GM21723 (cell line): ENCODE measurements at regions not wholly inside any gene's neighbourhood (a gene's known extent, or its start where the extent isn't known, plus 50 kb on each side); places are given as distances from the start of the nearest gene placed in this dataset.

ENCODE experiments used
- ATAC-seq: cut with Tn5 transposase; IDR thresholded peaks from one replicate; pipeline ENCODE4 v1.9.1; 2021; ENCODE audit warnings: mild to moderate bottlenecking, moderate library complexity; ENCODE audit not compliant: unreplicated experiment

DNA sequence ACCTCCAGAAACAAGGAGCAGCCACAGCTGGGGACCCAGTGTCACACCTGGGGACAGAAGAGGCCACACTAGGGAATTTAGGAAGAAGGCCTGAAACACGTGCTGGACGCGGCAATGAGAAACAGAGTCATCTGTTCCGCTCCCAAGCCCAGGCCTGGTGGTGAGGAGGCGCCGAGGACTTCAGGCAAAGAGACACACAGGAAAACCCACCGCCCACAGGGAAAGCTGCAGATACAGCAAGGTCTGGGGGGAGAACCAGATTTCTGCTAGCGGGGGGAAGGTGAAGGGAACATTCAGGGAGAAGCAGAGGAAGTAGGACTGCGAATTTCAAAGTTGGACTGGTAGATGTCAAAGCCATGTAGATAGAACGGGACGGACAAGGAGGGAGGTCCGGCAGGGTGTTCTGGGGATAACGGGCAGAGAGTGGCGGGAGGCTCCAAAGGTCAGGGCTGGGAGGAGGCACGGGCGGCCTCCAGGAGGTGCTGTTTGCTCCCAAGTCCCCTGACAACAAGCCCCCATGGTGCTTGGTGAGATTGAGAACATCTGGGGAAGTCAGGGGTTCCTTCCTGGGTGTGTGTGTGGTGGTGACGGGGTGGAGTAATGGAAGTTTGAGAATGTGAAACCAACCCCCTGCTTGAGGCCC, 351.7 kb upstream of the MYT1L start:
- no peak for ATAC-seq

DNA sequence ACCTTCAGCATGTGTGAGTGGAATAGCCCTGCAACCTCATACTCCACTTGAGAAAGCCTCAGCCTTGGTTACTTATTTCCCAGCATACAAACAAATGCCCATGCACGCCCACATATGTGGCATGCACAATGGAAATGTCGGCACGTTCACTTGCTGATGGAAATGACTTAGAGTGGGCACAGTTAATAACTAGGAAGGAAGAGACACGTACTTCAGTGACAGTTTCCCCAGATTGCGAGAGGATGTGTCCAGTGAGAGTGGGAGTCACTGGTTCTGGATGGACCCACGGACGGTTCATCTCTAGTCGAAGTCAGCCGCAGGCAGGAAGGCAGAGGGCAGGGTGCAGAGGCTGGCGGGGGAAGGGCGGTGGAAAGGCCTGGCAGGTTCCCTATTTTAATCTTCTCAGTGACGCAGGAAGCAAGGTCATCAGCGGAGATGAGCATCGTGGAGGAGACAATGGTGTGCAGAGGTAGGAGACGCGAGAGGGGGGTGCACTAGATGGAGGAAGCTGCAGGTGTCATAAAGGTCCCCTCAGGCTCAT, 350.7 kb upstream of the MYT1L start:
- ATAC-seq: no peak

DNA sequence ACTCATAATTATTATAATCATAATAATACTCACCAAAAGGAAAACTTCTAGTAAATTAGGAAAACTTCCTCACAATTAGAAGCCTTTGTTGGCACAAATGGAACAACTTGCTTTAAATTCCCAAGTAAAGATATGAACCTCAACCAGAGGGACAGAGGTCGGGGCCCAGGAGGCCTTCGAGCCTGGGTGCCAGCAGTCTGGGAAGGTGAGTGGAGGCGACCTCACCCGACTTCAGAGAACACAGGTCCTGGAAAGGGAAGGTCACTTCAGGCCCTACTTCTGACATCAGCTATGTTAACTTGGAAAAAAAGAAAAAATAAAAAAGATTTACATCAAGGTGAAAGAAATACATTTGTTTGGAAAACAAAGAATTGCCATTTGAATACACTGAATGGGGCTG, 350.0 kb upstream of the MYT1L start:
- no peak for ATAC-seq

- no peak for ATAC-seq
Observed at GRCh38 chr2:2674831-2675230, 343.8 kb upstream of the MYT1L start.

DNA sequence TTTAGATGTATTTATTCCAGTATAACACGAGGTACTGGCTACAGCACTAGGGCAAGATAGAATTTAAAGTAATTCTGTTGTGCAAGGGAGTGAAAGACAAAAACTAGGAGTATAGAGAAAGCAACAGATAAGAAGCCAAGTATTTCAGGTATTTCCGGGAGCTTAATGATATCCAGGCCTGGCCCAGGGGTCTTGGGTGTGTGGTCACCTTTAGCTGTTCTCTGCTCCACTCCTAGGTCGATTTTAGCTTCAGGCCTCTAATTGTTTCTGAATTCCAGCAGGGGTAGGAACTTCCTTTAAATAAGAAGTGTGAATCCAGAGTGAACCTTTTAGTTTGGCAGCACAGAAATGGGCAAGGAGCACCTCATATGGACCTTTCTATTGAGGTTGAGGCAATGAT, 342.3 kb upstream of the MYT1L start:
- no peak for ATAC-seq

DNA sequence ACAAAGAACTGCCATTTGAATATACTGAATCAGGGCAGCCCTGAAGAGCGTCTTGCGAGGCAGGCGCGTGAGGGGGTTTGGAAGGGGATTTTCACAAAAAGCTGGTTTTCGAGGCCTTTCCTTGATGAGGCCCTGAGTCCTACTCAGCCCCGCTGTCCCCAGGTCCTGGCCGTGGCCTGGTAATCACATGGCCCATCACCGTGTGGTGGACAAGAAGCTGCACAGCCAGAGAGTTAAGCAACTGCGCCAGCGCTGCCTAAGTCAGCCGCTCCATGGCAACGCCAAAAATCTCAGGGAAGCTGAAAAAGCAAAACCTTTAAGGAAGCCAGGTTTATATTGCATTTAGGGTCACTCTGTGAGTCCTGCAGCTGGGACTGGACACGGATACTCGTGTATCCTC, 341.2 kb upstream of the MYT1L start:
- ATAC-seq: no peak

GRCh38 chr2:2671826-2672225, 340.8 kb upstream of the MYT1L start:
- no peak for ATAC-seq

DNA sequence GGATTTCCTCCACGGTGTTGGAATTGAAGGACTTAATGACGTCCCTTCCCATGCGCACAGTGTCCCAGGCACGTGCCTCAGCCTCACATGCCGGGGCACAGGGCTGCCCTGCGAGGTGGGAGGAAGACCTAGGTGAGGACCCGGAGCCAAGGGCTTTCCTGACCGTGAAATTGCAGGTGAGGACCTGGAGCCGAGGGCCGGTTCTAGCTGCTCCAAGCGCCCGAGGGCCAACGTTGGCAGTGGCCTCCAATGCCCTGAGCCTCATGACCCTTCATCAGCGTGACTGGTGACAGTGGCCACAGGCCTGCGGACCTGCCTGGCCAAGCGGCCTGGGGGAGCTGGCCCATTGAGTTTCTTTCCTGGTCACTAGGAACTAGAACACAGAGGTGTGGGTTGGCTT, 338.2 kb upstream of the MYT1L start:
- ATAC-seq: no peak

DNA sequence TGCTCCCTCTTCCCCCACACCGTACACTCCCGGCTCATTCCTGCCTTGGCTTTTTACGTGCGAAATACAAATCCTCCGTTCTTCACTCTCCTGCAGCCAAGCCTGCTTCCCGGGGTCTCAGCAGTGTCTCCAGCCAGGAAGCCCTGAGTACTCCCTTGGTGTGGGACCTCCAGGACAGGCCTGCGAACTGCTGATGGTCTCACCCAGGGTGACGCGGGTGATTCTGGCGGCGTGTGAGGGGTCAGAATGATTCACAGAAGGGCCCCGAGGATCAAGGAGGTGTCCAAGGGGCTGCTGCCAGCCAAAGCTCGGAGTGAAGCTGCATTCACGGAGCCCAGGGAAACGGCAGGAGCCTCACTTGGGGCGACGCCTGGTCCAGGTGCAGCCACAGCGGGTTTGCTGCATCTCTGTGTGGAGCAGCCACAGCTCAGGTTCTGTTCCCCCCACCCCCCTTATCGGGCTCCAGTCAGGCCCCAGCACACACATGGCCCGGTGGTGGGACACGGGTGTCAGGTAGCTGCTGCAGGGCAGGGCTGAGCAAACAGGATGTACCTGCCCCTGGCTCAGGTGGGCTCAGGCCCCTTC, 337.7 kb upstream of the MYT1L start:
- no peak for ATAC-seq

GRCh38 chr2:2667690-2668089, 336.6 kb upstream of the MYT1L start:
- no peak for ATAC-seq

DNA sequence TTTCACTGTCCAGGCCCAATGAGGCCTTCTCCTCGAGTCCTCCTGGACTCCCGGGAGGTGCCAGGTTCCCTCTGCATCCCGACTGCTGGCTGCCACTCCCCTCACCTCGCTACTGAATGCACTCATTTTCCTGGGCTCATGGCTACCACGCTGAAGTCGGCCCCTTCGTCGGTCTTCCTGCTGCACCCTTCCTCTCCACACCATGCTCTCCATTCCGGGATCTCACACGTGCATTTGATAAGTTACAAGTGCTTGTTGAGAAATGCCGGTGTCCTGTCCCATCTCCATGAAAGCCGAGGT, 334.7 kb upstream of the MYT1L start:
- ATAC-seq: no peak

DNA sequence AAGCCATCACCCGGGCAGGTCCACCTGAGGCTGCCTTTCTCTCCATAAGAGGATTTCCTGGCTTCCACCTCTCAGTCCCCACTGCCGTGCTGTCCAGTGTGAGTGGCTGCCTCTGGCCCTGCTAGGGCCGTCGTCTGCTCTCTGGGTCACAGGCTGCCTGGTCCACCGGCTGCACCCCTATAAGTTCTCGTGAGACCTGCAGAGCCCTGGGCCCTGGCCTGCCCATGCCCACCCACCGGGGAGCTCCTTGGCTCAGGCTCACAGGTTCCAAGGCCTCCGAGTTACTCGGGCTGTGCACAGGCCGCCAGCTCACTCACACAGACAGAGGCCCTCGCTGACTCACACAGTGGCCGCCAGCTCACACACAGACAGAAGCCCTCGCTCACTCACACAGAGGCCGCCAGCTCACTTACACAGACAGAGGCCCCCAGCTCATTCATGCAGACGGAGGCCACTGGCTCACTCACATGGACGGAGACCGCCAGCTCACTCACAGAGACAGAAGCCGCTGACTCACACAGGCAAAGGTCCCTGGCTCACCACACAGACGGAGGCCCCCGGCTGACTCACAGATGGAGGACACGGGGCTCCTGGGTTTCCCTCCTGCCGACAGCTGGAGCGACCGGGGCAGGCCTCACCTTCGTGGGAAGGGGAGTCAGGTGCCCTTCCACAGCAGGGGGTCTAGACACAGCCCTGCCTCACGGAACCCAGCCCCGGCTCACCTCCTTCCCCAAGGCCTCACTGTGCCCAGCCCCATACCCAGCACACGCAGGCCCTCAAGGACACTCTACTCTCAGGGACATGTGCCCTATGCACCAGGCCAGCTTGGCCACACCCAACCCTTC, 334.1 kb upstream of the MYT1L start:
- ATAC-seq: no peak

- no peak for ATAC-seq
Observed at GRCh38 chr2:2663401-2664036, 332.4 kb upstream of the MYT1L start.

DNA sequence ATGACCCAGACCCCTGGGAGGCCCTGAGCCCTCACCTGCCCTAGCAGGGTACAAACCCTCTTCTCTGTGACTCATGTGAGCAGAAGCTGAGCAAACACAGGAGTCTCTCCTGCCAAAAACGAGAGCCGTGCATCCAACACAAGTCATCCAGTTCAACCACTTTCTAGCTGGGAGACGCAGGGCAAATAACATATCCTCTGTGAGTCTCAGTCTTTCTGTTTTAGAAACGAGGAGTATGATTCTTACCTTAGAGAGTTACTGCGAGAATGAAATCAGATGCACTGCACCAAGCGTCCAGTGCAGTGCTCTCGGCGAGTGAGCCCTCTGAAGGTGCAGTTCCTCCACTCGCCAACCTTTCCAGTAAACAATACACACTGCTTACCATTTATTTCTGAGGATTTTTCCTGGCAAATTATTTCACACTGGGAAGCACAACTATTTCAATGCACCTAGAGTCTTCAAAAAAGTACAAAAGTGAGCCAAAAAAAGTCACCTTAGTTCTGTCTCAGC, 331.8 kb upstream of the MYT1L start:
- no peak for ATAC-seq

GRCh38 chr2:2662037-2662846, 331.2 kb upstream of the MYT1L start:
- no peak for ATAC-seq

GRCh38 chr2:2660789-2661355, 329.8 kb upstream of the MYT1L start:
- no peak for ATAC-seq

GRCh38 chr2:2657121-2657962, 326.3 kb upstream of the MYT1L start:
- ATAC-seq: no peak

- no peak for ATAC-seq
Observed at GRCh38 chr2:2656115-2657011, 325.3 kb upstream of the MYT1L start.
